ENCODE measurements at regions not wholly inside any gene's neighbourhood (a gene's known extent, or its start where the extent isn't known, plus 50 kb on each side); places are given as distances from the start of the nearest gene placed in this dataset.

DNA sequence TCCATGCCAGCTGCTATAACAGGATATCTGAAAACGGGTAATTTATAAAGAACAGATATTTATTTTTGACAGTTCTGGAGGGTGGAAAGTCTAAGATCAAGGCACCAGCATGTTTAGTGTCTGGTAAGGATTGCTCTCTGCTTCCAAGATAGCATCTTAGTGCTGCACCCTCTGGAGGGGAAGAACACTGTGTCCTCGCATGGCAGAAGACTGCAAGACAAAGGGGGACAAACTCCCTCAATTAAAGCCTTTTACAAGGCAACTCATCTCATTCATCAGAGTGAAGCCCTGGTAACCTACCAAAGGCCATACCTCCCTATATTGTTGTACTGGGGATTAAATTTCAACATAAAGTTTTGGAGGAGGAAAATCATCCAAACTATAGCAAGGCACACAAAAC is 298.9 kb upstream of the EDIL3 start:
- ChIA-PET POLR2A (no interaction called here), CTCF (no interaction called here), RAD21 (ENCODE audit: low non-redundant PET in 1 of 2, low total read pairs in 2 of 2, uncharacterized antibody in 2 of 2, unreplicated experiment in 2 of 2) (no interaction called here)
- BruUV-seq (replicated peaks) = no TSS peak
- ATAC-seq (no peak), DNase-seq (ENCODE audit: low read depth, low spot score) (no peak)
- H3K27ac ChIP-seq (ENCODE audit: low read depth, low read length) = no peak overlapping the region
- H3K36me3 ChIP-seq (ENCODE audit: control insufficient read depth in 1 of 2, insufficient read depth in 2 of 2, low read length in 2 of 2) = no peaks in the 10 kb centered on the region
- no peaks in the 10 kb centered on the region for H3K4me1 ChIP-seq (ENCODE audit: control insufficient read depth in 1 of 2, insufficient read depth in 2 of 2, low read length in 2 of 2)
- H3K27me3 ChIP-seq (ENCODE audit: insufficient read depth, low read length) = no peaks in the 10 kb centered on the region
- H3K4me3 ChIP-seq (replicated peaks in 1 of 2; ENCODE audit: low read depth in 1 of 2, low read length in 2 of 2) = no peak overlapping the region
- no peak overlapping the region for H3K4me2 ChIP-seq (ENCODE audit: low read length)
- intact Hi-C loops (cut with micrococcal nuclease) = no loop called here
- no peaks in the 10 kb centered on the region for H3K9me2 ChIP-seq (ENCODE audit: insufficient read depth)
- H3K9ac ChIP-seq (ENCODE audit: low read length) = no peak overlapping the region
- no peaks in the 10 kb centered on the region for H3K79me2 ChIP-seq (ENCODE audit: insufficient read depth, low read length)
- TF ChIP-seq RAD21 (IDR thresholded peaks at IDR 0.05; ENCODE audit: low read depth) (no peak), SP1 (IDR thresholded peaks at IDR 0.05; ENCODE audit: low read depth) (no peak), EZH2 (IDR thresholded peaks at IDR 0.05) (no peak), JUND (IDR thresholded peaks at IDR 0.05) (no peak), SIN3A (IDR thresholded peaks at IDR 0.05; ENCODE audit: low read depth) (no peak), POLR2AphosphoS5 (IDR thresholded peaks at IDR 0.05; ENCODE audit: low read depth, low read length) (no peak), CEBPB (IDR thresholded peaks at IDR 0.05; ENCODE audit: low read depth) (no peak), EZH2phosphoT487 (IDR thresholded peaks at IDR 0.05; ENCODE audit: borderline replicate concordance) (no peak), ZNF274 (IDR thresholded peaks at IDR 0.05; ENCODE audit: low read depth, low read length) (no peak), CBX3 (IDR thresholded peaks at IDR 0.05; ENCODE audit: low read depth) (no peak)
- TF ChIP-seq, protein P1, sequence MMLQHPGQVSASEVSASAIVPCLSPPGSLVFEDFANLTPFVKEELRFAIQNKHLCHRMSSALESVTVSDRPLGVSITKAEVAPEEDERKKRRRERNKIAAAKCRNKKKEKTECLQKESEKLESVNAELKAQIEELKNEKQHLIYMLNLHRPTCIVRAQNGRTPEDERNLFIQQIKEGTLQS (IDR thresholded peaks at IDR 0.05) = no peak
- TF ChIP-seq, protein P2, sequence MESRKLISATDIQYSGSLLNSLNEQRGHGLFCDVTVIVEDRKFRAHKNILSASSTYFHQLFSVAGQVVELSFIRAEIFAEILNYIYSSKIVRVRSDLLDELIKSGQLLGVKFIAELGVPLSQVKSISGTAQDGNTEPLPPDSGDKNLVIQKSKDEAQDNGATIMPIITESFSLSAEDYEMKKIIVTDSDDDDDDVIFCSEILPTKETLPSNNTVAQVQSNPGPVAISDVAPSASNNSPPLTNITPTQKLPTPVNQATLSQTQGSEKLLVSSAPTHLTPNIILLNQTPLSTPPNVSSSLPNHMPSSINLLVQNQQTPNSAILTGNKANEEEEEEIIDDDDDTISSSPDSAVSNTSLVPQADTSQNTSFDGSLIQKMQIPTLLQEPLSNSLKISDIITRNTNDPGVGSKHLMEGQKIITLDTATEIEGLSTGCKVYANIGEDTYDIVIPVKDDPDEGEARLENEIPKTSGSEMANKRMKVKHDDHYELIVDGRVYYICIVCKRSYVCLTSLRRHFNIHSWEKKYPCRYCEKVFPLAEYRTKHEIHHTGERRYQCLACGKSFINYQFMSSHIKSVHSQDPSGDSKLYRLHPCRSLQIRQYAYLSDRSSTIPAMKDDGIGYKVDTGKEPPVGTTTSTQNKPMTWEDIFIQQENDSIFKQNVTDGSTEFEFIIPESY (IDR thresholded peaks at IDR 0.05; ENCODE audit: extremely low read depth, insufficient replicate concordance, low read length) = no peak
- TF ChIP-seq, protein P3, sequence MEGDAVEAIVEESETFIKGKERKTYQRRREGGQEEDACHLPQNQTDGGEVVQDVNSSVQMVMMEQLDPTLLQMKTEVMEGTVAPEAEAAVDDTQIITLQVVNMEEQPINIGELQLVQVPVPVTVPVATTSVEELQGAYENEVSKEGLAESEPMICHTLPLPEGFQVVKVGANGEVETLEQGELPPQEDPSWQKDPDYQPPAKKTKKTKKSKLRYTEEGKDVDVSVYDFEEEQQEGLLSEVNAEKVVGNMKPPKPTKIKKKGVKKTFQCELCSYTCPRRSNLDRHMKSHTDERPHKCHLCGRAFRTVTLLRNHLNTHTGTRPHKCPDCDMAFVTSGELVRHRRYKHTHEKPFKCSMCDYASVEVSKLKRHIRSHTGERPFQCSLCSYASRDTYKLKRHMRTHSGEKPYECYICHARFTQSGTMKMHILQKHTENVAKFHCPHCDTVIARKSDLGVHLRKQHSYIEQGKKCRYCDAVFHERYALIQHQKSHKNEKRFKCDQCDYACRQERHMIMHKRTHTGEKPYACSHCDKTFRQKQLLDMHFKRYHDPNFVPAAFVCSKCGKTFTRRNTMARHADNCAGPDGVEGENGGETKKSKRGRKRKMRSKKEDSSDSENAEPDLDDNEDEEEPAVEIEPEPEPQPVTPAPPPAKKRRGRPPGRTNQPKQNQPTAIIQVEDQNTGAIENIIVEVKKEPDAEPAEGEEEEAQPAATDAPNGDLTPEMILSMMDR (IDR thresholded peaks at IDR 0.05 in 2 of 3, conservative IDR thresholded peaks at IDR 0.05 in 1 of 3; ENCODE audit: borderline replicate concordance in 1 of 3, insufficient read depth in 1 of 3, low read depth in 2 of 3, low read length in 2 of 3) = no peak
- TF ChIP-seq, protein P4, sequence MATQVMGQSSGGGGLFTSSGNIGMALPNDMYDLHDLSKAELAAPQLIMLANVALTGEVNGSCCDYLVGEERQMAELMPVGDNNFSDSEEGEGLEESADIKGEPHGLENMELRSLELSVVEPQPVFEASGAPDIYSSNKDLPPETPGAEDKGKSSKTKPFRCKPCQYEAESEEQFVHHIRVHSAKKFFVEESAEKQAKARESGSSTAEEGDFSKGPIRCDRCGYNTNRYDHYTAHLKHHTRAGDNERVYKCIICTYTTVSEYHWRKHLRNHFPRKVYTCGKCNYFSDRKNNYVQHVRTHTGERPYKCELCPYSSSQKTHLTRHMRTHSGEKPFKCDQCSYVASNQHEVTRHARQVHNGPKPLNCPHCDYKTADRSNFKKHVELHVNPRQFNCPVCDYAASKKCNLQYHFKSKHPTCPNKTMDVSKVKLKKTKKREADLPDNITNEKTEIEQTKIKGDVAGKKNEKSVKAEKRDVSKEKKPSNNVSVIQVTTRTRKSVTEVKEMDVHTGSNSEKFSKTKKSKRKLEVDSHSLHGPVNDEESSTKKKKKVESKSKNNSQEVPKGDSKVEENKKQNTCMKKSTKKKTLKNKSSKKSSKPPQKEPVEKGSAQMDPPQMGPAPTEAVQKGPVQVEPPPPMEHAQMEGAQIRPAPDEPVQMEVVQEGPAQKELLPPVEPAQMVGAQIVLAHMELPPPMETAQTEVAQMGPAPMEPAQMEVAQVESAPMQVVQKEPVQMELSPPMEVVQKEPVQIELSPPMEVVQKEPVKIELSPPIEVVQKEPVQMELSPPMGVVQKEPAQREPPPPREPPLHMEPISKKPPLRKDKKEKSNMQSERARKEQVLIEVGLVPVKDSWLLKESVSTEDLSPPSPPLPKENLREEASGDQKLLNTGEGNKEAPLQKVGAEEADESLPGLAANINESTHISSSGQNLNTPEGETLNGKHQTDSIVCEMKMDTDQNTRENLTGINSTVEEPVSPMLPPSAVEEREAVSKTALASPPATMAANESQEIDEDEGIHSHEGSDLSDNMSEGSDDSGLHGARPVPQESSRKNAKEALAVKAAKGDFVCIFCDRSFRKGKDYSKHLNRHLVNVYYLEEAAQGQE (IDR thresholded peaks at IDR 0.05; ENCODE audit: low read depth) = no peak
- H4K20me1 ChIP-seq (ENCODE audit: insufficient read depth) = no peaks in the 10 kb centered on the region
- no peak overlapping the region for H2AFZ ChIP-seq (ENCODE audit: low read depth, low read length, poor library complexity, severe bottlenecking)
- no peaks in the 10 kb centered on the region for H3K9me3 ChIP-seq (ENCODE audit: control insufficient read depth in 1 of 2, insufficient read depth in 1 of 2, low read depth in 1 of 2, low read length in 2 of 2)

Data from HCT116 (cell line).